ENCODE measurements at regions not wholly inside any gene's neighbourhood (a gene's known extent, or its start where the extent isn't known, plus 50 kb on each side); places are given as distances from the start of the nearest gene placed in this dataset.

GRCh38 chr1:209427811-209428210, 155.7 kb upstream of the CAMK1G start:
- TF ChIP-seq CTCF (IDR thresholded peaks at IDR 0.05) = no peak
- TF ChIP-seq ZFX (IDR thresholded peaks at IDR 0.05; ENCODE audit: borderline replicate concordance) = no peak
